ENCODE measurements at regions not wholly inside any gene's neighbourhood (a gene's known extent, or its start where the extent isn't known, plus 50 kb on each side); places are given as distances from the start of the nearest gene placed in this dataset.

DNA sequence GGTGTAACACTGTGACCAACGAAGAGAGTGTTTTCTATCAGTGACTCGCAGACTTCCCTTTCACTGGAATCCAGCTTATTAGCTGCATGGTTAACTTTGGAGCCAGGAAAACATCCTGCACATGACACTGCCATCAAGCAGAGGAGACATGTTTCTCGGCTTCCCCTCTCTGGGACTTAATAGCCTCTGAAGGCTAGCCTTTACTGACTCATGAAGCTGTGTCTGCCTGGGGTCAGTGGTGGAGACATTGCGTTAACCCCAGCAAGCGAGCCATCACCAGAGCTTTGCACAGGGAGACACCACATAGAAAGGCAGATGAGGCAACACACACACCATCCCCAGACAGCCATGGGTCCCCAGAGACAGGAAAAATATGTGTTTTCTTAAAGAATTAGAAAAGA is 126.9 kb upstream of the PRICKLE1 start:
- TF ChIP-seq, protein P1, sequence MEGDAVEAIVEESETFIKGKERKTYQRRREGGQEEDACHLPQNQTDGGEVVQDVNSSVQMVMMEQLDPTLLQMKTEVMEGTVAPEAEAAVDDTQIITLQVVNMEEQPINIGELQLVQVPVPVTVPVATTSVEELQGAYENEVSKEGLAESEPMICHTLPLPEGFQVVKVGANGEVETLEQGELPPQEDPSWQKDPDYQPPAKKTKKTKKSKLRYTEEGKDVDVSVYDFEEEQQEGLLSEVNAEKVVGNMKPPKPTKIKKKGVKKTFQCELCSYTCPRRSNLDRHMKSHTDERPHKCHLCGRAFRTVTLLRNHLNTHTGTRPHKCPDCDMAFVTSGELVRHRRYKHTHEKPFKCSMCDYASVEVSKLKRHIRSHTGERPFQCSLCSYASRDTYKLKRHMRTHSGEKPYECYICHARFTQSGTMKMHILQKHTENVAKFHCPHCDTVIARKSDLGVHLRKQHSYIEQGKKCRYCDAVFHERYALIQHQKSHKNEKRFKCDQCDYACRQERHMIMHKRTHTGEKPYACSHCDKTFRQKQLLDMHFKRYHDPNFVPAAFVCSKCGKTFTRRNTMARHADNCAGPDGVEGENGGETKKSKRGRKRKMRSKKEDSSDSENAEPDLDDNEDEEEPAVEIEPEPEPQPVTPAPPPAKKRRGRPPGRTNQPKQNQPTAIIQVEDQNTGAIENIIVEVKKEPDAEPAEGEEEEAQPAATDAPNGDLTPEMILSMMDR (conservative IDR thresholded peaks at IDR 0.05; ENCODE audit: low read depth, low read length), result no peak
- TF ChIP-seq EZH2phosphoT487 (IDR thresholded peaks at IDR 0.05; ENCODE audit: borderline replicate concordance, low read length), result no peak

All from PC-3 (cell line).